Activated CD4-positive, alpha-beta T cell treated with anti-CD3 and anti-CD28 coated beads for 48 hours (primary cell): ENCODE measurements at regions not wholly inside any gene's neighbourhood (a gene's known extent, or its start where the extent isn't known, plus 50 kb on each side); places are given as distances from the start of the nearest gene placed in this dataset.

Experiments used
- DNase-seq: peaks from one replicate; pipeline ENCODE4 v3.0.0-alpha.2; 2020

DNA sequence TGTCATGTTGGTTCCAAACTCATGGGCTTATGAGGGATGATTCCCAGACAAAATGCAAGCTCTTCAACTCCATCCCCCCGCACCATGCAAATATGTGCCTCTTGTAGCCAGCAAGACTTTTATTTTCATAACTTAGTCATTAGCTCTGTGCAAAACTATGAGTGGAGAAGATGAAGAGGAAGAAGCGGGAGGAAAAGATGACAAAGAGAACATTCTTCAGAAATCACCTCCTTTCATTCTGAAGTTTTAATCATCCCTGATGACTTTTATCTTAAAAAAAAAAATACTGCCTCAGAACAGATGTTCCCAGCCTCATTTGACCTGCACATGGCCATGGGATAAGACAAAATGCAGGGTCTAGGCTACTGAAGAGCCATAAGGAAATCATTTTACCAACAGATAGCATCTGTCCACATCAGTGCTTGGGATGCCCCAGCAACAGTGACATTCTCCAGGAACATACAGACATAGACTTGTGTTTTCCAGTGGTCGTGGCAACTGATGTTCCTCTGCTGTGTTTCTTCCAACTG, 145.5 kb downstream of the WNT5A start:
- no peak for DNase-seq

DNA sequence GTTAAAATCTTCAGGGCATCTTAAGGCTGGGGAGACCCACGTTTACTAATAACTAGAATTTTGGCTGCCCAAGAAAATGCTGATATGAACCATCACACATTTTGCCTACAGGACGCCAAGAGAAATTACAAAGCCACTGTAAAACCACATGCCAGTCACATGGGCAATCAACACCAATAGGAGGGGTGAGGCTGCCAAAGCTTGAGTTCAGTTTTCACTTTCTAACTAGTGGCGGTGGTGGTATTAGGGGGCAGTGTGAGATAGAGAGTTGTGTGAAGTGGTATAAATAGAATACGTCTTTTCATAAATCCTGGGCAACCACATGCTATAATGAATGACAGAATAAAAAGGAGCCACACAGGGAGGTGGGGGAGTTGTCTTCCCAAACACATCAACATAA, 147.3 kb downstream of the WNT5A start:
- DNase-seq, result no peak

DNA sequence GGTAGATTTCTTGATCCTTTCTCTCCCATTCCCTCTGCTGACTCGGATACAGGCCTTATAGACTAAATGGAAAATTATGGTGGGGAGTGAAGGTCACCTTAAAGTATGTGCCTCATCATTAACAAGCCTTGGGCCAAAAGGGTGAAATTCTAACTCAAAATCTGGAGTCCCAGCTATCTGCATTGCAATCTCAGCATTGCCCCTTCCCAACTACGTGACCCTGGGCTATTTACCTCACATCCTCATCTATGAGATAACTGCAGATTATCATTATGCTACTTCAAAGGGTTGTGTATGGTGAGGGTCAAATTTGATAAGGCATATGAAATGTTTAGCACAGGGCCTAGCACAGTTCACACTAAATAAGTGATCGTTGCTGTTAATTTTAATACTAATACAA, 147.7 kb downstream of the WNT5A start:
- DNase-seq, result no peak

DNA sequence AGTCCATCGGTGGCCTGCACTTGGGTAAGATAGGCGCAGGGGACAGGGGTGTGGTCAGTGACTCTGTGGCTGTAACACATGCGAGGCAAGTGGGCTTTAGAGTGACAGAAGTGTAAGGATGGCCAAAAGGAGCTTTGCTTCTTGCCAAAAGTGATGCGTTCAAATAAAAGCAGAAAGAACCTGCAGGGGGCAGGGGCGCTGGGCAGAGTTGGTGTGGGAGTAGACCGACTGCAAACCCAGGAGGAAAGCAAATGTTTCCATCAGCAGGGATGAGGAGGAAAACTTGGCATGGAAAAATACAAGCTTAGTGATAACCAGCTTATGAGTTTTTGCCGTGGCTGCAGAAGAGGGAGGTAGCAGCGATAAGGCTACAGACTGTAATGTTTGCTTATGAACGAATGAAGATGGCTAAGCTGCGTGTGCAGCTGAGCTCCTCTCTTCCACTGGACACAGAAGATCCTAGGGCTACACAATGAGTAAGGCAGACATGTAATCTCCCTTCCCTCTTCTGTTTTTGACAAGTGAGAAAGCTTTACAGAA, 149.4 kb downstream of the WNT5A start:
- no peak for DNase-seq

DNA sequence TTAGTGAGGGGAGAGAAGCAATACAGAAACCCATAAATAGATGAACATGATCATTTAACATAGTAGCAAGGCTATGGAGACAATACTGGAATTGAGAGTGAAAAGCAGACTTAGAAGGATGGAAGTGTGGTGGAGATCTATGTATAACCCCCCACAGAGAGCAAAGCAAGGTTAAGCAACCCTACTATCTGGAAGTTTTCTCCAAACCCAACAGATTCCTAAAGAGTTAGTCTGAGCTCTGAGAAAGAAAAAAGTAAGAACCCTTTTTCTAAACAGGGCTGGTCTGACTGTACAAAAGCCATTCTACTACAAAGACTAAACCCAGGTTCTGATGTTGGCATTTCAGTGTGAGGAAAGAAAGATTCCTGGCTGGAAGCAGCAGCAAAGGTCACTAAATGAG, 153.2 kb downstream of the WNT5A start:
- DNase-seq, result no peak

DNA sequence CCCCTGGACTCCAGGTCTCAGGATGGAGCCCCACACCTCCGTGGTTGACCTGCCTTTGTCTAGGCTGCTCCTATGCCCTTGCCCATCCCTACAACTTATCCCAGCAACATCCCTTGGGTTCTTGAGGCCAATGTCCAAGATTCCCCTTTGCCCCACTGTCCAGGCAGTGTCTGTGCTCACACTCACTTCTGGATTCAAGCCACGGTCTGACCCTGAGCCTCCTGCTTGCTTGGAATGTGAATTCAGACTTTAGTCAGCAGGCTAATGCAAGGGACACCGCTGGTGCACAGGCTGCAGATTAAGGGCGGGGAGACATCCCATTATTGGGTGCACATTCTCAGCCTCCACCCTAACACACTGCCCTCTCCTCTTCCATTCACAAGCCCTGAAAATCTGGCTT, 154.1 kb downstream of the WNT5A start:
- DNase-seq, result no peak

DNA sequence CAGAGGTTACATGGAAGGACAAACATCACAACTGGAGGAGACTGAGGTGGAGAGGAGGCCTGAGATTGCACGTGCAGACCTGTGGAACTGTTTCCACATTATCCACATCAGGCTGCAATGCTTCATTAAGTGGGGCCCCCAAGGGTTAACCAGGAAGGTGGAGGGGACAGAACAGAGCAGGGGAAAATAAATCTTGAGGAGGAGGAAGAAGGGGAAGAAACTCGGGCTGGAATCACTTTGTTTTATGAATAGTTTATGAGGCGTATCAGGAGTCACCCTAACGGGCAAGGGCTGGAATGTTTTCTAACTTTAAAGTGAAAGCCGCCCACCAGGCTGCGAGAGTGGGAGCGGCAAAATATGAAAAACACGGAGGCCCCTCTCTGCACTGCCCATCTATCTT, 154.9 kb downstream of the WNT5A start:
- DNase-seq, result no peak

DNA sequence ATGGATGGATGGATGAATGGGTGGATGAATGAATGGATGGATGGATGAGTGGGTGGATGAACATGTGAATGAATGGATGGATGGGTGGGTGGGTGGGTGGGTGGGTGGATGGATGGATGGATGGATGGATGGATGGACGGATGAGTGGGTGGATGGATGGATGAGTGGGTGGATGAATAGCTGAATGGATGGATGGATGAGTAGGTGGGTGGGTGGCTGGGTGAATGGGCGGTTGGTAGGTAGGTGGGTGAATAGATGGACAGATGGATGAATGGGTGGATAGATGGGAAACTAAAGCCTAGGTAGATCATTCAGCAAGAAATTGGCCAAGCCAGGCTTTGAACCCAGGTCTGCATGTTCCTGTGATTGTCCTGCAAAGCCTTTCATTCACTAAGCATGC, 155.6 kb downstream of the WNT5A start:
- no peak for DNase-seq

DNA sequence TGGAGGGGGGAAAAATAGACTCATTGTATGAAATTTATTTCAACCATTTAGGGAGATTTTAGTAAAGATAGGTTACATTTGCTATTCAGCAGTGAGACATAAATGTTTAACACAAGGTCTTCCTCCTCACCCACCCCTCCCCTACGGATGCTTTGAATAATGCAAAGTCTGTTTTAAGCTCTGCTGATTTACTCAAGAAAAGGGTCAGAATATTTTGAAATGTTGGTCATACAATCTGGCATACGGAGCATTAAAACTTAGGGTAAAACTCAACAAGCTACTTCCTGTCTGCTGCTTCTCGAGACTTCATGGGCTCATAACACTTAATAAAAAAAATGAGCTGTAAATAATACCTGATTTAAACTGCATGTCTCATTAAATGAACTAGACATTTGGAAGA, 156.3 kb downstream of the WNT5A start:
- DNase-seq, result no peak

DNA sequence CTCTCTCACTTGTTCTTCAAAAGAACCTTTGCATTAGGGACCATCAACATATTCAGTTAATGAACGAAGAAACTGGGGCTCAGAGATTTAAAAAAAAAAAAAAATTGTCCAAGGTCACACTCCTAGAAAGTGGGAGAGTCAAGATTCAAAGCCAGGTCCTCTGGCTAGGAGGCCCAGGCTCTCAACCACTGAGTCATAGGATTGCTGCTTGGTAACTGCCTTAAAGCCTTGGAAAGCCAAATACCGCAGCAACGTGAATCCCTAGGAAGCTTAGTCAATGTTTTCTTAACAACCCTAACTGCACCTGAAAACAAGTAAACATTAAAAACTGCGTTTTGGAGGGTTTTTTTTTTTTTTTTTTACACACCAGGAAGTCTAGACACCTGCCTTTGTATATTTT, 156.8 kb downstream of the WNT5A start:
- no peak for DNase-seq

DNA sequence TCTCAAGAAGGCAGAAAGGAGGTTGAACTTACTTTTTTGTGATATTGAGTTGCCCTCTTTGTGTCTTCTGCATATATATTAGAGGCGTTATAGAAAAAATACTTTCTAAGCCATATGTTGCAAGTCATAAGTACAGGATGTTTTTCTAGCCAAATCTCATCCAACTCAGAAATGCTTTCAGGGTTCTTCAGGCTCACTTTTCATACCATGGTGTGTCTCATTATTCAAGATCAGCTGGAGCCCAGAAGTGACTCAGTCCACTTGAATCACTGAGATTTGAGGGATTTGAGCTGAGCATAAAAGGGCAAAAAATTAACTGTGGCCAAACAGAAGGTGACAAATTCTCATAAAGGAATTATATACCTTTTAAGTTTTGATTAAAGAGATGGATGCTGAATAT, 157.3 kb downstream of the WNT5A start:
- no peak for DNase-seq

DNA sequence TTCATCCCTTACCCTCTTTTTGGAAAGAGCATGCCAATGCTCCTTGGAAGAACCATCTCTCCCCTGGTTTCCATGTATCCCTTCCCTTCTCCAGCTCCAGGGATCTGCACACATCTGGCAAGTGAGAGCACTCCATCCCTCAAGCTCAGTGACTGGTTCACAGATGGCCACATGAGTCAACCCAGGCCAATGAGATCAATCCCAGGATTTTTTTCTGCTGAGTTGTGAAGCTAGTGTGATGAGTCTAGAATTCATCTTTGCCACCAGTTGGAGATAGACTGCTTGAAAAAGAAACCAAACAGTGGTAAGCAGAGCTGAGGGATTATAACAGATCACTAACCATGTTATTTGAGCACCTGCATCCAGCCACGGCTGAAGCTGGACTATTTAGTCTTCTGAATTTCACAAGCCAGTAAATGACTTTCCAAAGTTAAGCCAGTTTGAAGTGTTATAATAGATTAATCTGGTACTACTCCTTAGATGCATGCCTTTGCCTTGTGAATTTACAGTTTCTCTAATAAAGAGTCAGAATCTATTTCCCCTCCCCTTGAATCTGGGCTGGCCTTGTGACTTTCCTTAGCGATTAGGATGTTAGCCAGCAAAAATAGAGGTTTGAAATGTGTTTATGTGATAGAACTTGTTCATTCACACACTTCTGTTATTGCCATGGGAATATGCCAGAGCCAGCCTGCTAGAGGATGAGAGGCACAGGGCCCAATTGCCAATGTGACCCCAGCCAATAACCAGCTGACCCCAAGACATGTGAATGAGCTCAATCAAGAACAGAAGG, 159.8 kb downstream of the WNT5A start:
- DNase-seq, result no peak

DNA sequence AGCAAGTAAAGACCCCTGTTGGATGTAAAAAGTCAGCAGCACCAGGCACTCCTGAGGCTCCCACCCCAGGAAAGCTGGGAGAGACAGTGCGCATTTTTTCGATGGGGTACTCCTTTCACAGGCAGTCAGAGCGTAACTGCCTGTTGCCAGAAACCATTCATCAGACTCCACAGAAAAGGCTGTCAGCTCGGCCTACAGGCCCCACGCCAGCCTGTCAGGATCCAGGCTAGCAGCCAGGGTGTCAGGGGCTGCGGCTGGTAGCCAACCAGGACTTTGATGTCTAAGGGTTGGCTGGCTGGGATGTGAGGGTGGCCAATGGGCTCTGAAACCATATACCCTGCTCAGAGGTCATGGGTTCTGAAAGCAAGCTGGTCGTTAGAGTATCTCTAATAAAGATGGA, 164.5 kb downstream of the WNT5A start:
- DNase-seq, result no peak

DNA sequence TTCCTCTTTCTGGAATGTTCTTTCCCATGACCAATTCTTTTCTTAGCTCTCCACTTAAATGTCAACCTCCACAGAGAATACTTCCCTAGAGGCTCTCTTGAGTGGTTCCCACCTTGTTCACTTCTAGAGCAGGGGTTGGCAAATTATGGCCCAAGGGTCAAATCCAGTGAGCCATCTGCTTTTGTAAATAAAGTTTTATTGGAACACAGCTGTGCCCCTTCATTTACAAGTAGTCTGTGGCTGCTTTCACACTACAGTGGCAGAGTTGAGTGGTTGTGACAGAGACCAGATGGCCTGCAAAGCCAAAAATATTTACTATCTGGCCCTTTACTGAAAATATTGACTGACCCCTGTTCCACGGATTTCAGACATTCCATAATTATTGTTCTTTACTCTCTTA, 166.2 kb downstream of the WNT5A start:
- DNase-seq, result no peak

DNA sequence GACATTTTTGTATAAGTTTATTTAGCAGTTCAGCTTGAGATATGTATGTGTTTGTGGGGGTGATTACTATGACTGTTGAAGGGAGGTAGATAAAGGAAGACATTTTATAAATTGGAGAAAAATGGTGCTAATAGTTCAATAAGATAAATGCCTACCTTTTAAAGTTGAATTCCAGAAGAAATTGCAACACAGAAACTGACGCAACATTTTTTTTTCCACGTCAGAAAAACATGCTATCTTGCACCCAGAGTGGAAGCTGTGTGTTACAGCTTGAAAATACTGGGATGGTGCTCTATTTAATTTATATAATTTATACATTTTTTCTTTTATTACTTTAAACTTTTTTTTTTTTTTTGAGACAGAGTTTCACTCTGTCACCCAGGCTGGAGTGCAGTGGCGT, 171.7 kb downstream of the WNT5A start:
- DNase-seq, result no peak

DNA sequence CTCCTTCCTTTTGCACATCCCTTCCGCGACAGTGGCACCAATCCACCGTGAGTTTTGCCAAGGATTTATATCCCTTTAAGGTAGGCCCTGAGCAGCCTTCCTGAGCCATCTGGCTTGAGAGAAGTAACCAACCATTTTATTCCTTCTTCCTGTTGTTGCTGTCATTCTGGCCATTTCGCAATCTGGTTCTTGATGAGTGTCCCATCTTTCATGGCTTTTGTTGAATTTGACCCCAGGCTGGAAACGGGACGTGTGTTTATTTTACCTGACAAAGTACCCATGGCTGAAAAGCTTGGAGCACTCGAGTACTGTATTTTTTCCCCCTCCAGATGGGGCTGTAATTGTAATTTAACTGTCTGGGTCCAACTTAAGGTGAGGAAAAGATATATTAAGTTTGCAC, 173.4 kb downstream of the WNT5A start:
- DNase-seq, result no peak

DNA sequence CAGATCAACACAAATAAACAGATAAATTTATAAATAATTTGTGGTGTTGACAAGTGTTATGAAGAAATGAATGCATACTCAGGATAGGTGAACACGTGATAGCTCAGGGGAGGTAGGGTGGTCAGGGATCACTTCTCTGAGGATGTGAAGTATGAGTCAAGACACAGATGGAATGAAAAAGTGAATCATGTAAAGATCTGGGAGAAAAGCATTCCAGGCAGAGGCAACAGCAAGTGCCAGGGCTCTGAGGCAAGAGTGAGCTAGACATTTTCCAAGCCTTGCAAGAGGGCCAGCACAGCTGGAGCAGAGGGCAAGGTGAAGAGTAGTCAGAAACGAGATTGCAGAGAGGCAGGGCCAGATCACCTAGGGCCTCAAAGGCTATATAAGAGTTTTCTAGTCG, 177.8 kb downstream of the WNT5A start:
- no peak for DNase-seq

DNA sequence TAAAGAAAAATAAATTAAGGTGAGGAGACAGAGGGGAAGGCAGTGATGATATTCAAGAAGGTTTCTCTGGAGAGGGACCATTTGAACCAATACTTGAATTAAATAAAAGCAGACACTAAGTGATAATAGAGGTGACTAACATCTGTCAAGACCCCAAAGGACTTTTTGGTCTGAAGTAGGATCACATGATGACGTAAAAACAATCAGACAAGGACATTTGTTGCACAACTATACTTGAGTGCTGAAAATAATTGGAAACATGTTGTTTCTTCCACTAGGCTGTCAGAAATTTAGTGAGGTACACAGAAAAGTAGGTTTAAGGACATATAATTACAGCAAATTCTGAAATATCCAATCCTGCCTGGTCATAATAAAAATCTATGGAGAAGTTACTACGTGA, 179.5 kb downstream of the WNT5A start:
- DNase-seq, result no peak

DNA sequence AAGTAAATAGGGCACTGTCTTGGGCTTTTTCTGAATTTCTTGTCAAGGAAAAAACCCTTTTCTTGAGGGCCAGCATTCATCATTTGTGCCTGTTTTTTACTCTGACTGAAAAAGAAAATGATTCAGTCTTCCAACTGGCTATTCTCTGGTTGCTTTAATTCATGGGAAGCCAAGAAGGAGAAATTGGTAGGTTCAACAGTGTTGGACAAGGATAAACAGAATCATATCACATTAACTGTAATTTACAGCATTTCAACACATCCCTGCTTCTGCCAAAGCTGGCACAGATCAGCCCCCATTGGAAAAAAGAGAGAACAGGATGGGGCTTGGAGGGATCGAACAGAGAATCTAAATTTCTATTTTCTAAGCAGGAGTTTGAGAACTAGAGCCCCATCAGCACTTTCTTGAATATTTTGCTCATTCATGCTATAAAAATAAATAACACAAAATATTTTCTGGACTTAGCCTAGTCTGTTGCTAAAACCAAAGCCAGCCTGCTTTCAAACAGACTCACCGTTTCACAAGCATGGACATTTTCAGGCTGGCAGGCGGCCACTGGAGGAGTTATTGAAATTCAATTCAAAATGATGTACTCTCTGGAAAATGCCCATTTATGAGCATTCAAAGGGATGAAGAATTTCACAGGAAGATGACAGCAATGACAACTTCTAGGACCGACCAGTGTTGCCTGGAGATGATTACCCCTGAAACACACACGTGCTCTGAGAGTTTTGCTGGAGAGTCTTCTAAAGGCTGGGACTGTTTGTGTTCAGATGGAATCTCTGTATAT, 181.2 kb downstream of the WNT5A start:
- DNase-seq, result no peak

DNA sequence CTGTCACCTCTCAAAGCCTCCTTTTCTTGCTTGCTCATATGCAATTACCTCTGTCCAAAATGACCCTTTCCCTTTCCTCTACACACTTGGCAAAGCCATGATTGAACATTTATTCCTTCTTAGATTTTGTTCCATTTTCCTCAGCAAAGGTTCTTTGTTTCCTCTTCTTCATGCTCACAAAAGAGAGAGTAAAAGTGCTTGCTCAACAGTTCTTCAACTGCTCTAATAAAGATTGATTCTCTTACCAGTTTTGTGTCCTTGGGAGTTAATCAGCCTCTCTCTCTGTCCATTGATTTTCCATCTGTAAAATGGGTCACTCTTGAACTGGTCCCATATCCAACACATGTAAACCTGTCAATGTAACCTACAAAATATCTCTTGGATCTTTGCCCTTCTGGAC, 186.4 kb downstream of the WNT5A start:
- DNase-seq, result no peak

DNA sequence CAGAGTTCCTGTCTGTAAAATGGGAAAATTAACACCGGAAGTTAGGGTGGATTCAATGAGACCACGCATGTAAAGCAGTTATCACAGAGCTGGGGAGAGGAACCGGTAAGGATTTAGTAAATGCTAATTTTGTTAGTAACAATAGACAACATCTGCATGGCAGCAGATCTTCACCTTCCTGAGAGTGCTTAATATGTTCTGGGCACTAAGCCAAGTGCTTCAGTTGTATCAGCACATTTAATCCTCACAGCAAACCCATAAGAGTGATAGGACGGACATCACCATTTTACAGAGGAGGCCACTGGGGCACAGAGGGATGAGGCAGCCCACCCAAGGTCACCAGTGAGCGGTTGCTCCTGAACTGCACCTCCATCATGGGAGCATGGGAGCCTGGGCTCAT, 189.4 kb downstream of the WNT5A start:
- DNase-seq, result no peak

DNA sequence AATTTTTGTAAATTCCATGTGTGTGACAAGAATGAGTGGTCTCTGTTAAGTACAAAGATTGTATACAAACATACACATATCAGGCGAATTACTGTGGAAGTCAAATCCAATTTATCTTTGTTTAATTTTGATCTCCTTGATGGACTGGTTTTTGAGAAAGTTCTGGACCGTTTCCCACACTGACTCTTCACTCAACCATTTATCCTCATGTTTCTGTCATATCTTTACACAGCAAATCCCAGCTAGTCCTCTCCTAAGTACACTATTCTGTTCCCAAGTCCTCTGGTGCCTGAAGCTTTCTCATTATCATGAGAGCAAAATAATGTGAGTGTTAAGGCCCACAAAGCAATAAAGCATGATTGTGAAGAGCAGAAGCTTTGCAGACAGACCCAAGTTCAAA, 189.9 kb downstream of the WNT5A start:
- no peak for DNase-seq

DNA sequence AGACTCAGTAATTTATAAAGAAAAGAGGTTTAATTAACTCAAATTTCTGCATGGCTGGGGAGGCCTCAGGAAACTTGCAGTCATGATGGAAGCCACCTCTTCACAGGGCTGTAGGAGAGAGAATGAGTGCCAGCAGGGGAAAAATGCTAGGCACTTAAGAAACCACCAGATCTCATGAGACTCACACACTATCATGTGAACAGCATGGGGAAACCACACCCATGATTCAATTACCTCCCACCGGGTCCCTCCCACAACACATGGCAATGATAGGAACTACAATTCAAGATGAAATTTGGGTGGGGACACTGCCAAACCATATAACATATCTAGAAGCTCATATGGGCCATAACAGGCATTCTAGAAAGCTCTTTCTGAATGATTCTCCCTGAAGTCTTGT, 190.3 kb downstream of the WNT5A start:
- no peak for DNase-seq

DNA sequence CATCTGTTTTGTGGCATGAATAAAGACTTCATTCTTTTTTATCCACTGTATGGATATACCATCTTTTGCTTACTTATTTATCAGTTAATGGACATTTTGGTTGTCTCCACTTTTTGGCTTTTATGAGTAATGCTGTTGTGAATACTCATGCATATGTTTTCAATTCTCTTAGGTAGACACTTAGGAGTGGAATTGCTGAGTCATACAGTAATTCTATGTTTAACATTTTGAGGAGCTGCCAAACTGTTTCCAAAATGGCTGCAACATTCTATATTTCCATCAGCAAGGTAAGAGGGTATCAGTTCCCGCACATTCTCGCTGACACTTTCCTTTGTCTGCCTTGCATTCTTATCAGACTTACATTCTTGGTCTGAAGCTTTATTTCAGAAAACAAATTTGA, 191.1 kb downstream of the WNT5A start:
- no peak for DNase-seq
